Activated T-cell treated with anti-CD3 and anti-CD28 coated beads, Interleukin-2, amount 50 U/mL, for 72 hours (primary cell): ENCODE measurements at regions not wholly inside any gene's neighbourhood (a gene's known extent, or its start where the extent isn't known, plus 50 kb on each side); places are given as distances from the start of the nearest gene placed in this dataset.

Experiments
- ATAC-seq, 2 donors: fragments of 150-1000 bp; cut with Tn5 transposase; replicated peaks in 1 of 2; 2 replicates each; pipeline ENCODE4 v1.10.0; 2021; ENCODE audit warnings: moderate library complexity in 2 of 2, mild to moderate bottlenecking in 1 of 2
- DNase-seq, 2 donors: peaks; one replicate each; pipeline ENCODE4 v3.0.0; 2021 to 2022; ENCODE audit warnings: mixed read lengths in 1 of 2
- H3K27ac Mint-ChIP-seq: one replicate; pipeline ENCODE4 v1.8.0; 2022; ENCODE audit warnings: mild to moderate bottlenecking, moderate library complexity, mixed read lengths
- H3K27me3 Mint-ChIP-seq: one replicate; pipeline ENCODE4 v1.8.0; 2022; ENCODE audit warnings: low read depth, mixed read lengths
- H3K36me3 Mint-ChIP-seq, 2 donors: one replicate each; pipeline ENCODE4 v1.8.0; 2022; ENCODE audit warnings: mixed read lengths in 2 of 2, mild to moderate bottlenecking in 1 of 2; ENCODE audit not compliant: insufficient read depth in 2 of 2
- H3K4me1 Mint-ChIP-seq: one replicate; pipeline ENCODE4 v1.8.0; 2022; ENCODE audit warnings: low read depth, mixed read lengths
- H3K4me3 Mint-ChIP-seq, 2 donors: one replicate each; pipeline ENCODE4 v1.8.0; 2022; ENCODE audit warnings: mild to moderate bottlenecking in 2 of 2, mixed read lengths in 2 of 2, moderate library complexity in 2 of 2
- H3K9me3 Mint-ChIP-seq, 2 donors: one replicate each; pipeline ENCODE4 v1.8.0; 2022; ENCODE audit warnings: mixed read lengths in 2 of 2

GRCh38 chr11:112392904-112393303 lies 132.2 kb upstream of the PLET1 start:
- Mint-ChIP-seq H3K36me3 (peaks cover 0 to 3% of the 10 kb centered on the region in 2 donors), H3K4me3 (no peak overlapping the region), H3K9me3 (peaks cover 2 to 4% of the 10 kb centered on the region in 2 donors), H3K27ac (no peak overlapping the region), H3K4me1 (no peaks in the 10 kb centered on the region), H3K27me3 (no peaks in the 10 kb centered on the region)
- no peak for ATAC-seq
- no peak for DNase-seq

DNA sequence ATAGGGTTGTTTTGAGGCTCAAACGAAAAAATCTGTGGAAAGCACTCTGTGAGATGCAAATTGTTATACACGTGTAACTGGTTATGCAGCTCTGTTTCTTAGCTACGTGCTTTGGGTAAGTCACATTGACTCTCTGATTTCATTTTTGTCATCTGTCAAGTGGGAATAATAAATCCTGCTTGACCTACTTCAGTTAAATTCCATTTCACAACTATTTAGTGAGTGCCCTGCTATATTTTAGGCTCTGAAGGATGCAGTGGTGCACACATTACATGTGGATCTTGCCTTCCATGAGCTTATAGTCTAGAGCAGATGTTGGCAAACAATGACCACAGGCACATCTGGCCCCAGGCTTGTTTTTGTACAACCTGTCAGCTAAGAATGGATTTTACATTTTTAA lies 133.6 kb upstream of the PLET1 start:
- H3K4me3 Mint-ChIP-seq, result no peak overlapping the region
- H3K9me3 Mint-ChIP-seq, result peaks cover 0 to 1% of the 10 kb centered on the region in 2 donors
- H3K36me3 Mint-ChIP-seq, result peaks cover 0 to 2% of the 10 kb centered on the region in 2 donors
- ATAC-seq (no peak), DNase-seq (no peak)
- no peaks in the 10 kb centered on the region for H3K4me1 Mint-ChIP-seq
- H3K27me3 Mint-ChIP-seq, result no peaks in the 10 kb centered on the region
- no peak overlapping the region for H3K27ac Mint-ChIP-seq

- Mint-ChIP-seq H3K9me3 (peaks cover 0 to 1% of the 10 kb centered on the region in 2 donors), H3K27me3 (no peaks in the 10 kb centered on the region), H3K4me1 (no peaks in the 10 kb centered on the region), H3K36me3 (peaks cover 0 to 2% of the 10 kb centered on the region in 2 donors), H3K4me3 (no peak overlapping the region), H3K27ac (no peak overlapping the region)
- no peak for ATAC-seq
- no peak for DNase-seq
Measured at GRCh38 chr11:112396076-112396475, 135.4 kb upstream of the PLET1 start.

GRCh38 chr11:112398798-112399478 lies 138.3 kb upstream of the PLET1 start:
- DNase-seq (no peak), ATAC-seq (no peak)
- H3K27ac Mint-ChIP-seq, result no peak overlapping the region
- no peaks in the 10 kb centered on the region for H3K36me3 Mint-ChIP-seq
- H3K9me3 Mint-ChIP-seq, result no peaks in the 10 kb centered on the region
- H3K4me3 Mint-ChIP-seq, result no peak overlapping the region
- H3K4me1 Mint-ChIP-seq, result no peaks in the 10 kb centered on the region
- no peaks in the 10 kb centered on the region for H3K27me3 Mint-ChIP-seq

GRCh38 chr11:112400476-112401014 lies 139.9 kb upstream of the PLET1 start:
- ATAC-seq (no peak), DNase-seq (no peak)
- no peak overlapping the region for H3K27ac Mint-ChIP-seq
- H3K27me3 Mint-ChIP-seq, result no peaks in the 10 kb centered on the region
- H3K4me3 Mint-ChIP-seq, result no peak overlapping the region
- H3K36me3 Mint-ChIP-seq, result no peaks in the 10 kb centered on the region
- no peaks in the 10 kb centered on the region for H3K9me3 Mint-ChIP-seq
- no peaks in the 10 kb centered on the region for H3K4me1 Mint-ChIP-seq

GRCh38 chr11:112401036-112401769 lies 140.5 kb upstream of the PLET1 start:
- Mint-ChIP-seq H3K27me3 (no peaks in the 10 kb centered on the region), H3K9me3 (no peaks in the 10 kb centered on the region), H3K4me1 (no peaks in the 10 kb centered on the region), H3K27ac (no peak overlapping the region), H3K36me3 (no peaks in the 10 kb centered on the region), H3K4me3 (no peak overlapping the region)
- ATAC-seq (no peak), DNase-seq (no peak)

GRCh38 chr11:112403432-112403831 lies 142.8 kb upstream of the PLET1 start:
- DNase-seq (no peak), ATAC-seq (no peak)
- no peaks in the 10 kb centered on the region for H3K27me3 Mint-ChIP-seq
- H3K4me3 Mint-ChIP-seq, result no peak overlapping the region
- H3K9me3 Mint-ChIP-seq, result no peaks in the 10 kb centered on the region
- no peaks in the 10 kb centered on the region for H3K36me3 Mint-ChIP-seq
- H3K4me1 Mint-ChIP-seq, result no peaks in the 10 kb centered on the region
- no peak overlapping the region for H3K27ac Mint-ChIP-seq

- H3K4me3 Mint-ChIP-seq, result no peak overlapping the region
Measured at GRCh38 chr11:112404112-112404511, 143.5 kb upstream of the PLET1 start.

GRCh38 chr11:112408517-112408916 lies 147.9 kb upstream of the PLET1 start:
- Mint-ChIP-seq H3K4me1 (peaks cover 6% of the 10 kb centered on the region), H3K9me3 (peaks cover 4 to 8% of the 10 kb centered on the region in 2 donors), H3K27me3 (no peaks in the 10 kb centered on the region), H3K4me3 (no peak overlapping the region), H3K36me3 (peaks cover 2 to 3% of the 10 kb centered on the region in 2 donors), H3K27ac (no peak overlapping the region)
- ATAC-seq (no peak), DNase-seq (no peak)

More at GRCh38 chr11:112404112-112404511, 143.5 kb upstream of the PLET1 start:
- Mint-ChIP-seq H3K4me1 (no peaks in the 10 kb centered on the region), H3K27me3 (no peaks in the 10 kb centered on the region), H3K27ac (no peak overlapping the region), H3K9me3 (no peaks in the 10 kb centered on the region), H3K36me3 (no peaks in the 10 kb centered on the region)
- no peak for DNase-seq
- no peak for ATAC-seq

DNA sequence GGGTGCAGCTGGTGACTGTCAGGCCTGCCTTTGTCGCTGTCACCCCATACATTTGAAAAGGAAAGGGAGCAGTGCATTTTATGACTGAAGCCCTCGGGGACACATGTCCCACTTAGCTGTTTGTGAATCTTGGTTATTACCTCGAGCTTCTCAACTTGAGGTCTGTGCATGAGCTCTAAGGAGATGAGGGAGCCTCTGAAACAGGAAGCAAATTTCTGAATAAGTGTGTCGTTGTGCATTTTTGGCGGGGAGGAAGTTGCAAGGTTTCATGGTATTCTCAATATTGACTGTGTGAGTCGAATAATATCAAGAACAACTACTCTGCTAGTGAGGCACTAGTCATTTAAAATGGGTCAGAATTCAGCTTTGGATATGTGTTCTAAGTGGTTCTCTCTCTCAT lies 149.7 kb upstream of the PLET1 start:
- Mint-ChIP-seq H3K27me3 (peaks cover under 1% of the 10 kb centered on the region), H3K4me1 (peaks cover 6% of the 10 kb centered on the region), H3K4me3 (no peak overlapping the region), H3K27ac (no peak overlapping the region), H3K9me3 (peaks cover 6 to 10% of the 10 kb centered on the region in 2 donors), H3K36me3 (peaks cover 5 to 7% of the 10 kb centered on the region in 2 donors)
- peak in 1 of 2 donors; percentile 3 for DNase-seq
- ATAC-seq, result peak; percentile 9 to 60

DNA sequence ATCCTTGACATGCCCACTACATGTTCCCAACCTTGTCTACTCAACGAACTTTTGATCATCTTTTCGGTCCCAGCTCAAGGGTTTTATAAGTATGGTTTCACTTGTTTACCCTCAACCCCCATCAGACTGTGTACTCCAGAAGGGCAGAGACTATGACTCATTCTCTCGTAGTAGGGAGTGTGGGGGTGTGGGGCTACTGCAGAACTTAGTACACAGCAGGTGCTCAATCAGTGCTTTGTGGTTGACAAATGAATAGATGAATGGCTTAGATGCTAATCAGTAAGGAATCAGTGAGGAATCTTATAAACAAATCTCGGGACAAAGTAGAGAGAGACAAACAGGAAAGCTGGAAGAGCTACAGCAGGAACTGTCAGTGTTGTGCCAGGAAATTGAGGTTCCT lies 151.7 kb upstream of the PLET1 start:
- DNase-seq, result no peak
- ATAC-seq, result no peak
- peaks cover 5 to 7% of the 10 kb centered on the region in 2 donors for H3K36me3 Mint-ChIP-seq

GRCh38 chr11:112417339-112417738 lies 156.7 kb upstream of the PLET1 start:
- H3K27ac Mint-ChIP-seq, result no peak overlapping the region
- peaks cover 2 to 5% of the 10 kb centered on the region in 2 donors for H3K36me3 Mint-ChIP-seq
- H3K27me3 Mint-ChIP-seq, result peaks cover 4% of the 10 kb centered on the region
- no peak for ATAC-seq
- peaks cover 3% of the 10 kb centered on the region for H3K4me1 Mint-ChIP-seq
- peak overlapping the region in 1 of 2 donors; percentile 5 for H3K4me3 Mint-ChIP-seq
- peaks cover 2 to 4% of the 10 kb centered on the region in 2 donors for H3K9me3 Mint-ChIP-seq
- DNase-seq, result no peak

More for the DNA sequence above, 151.7 kb upstream of the PLET1 start:
- Mint-ChIP-seq H3K27ac (no peak overlapping the region), H3K4me1 (peaks cover 6% of the 10 kb centered on the region), H3K27me3 (peaks cover 4% of the 10 kb centered on the region), H3K4me3 (no peak overlapping the region), H3K9me3 (peaks cover 6 to 10% of the 10 kb centered on the region in 2 donors)

DNA sequence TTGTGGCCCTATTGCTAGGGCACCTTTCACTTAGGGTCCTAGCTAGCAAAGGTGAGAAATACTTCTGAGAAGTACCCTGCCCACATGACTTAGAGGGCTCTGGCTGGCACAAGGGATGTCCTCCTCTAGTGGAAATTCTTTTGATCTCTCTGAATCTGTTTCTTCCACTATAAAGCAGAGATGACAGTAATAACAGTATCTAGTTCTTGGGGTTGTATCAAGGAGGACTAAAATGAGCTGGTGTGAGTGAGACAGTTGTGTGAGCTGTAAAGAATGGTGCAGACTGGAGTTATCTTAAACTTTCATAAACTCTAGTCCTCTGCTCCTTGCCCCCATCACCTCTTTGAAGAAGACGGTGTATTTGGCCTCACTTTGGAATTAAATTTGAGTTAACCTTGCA lies 157.8 kb upstream of the PLET1 start:
- no peak for DNase-seq
- H3K9me3 Mint-ChIP-seq, result peaks cover 2% of the 10 kb centered on the region in 2 donors
- H3K36me3 Mint-ChIP-seq, result peaks cover 2 to 5% of the 10 kb centered on the region in 2 donors
- H3K27ac Mint-ChIP-seq, result no peak overlapping the region
- H3K4me1 Mint-ChIP-seq, result no peaks in the 10 kb centered on the region
- peak in 1 of 2 donors; percentile 52 for ATAC-seq
- peaks cover 4% of the 10 kb centered on the region for H3K27me3 Mint-ChIP-seq
- no peak overlapping the region for H3K4me3 Mint-ChIP-seq
